Parathyroid adenoma (tissue), 2 donors: ENCODE measurements at regions not wholly inside any gene's neighbourhood (a gene's known extent, or its start where the extent isn't known, plus 50 kb on each side); places are given as distances from the start of the nearest gene placed in this dataset.

Experiments
- H2AFZ ChIP-seq: fragments of 300-600 bp; sonication (generic); one replicate; pipeline ENCODE4 v1.7.0; 2017; ENCODE audit warnings: antibody characterized with exemption, mild to moderate bottlenecking
- H3K27ac ChIP-seq: fragments of 300-600 bp; sonication (generic); one replicate; pipeline ENCODE4 v1.7.0; 2017
- H3K27me3 ChIP-seq: fragments of 300-600 bp; sonication (generic); one replicate; pipeline ENCODE4 v1.7.0; 2017; ENCODE audit warnings: low read length; ENCODE audit not compliant: control insufficient read depth, insufficient read depth
- H3K36me3 ChIP-seq: fragments of 300-600 bp; sonication (generic); one replicate; pipeline ENCODE4 v1.7.0; 2017; ENCODE audit warnings: low read length; ENCODE audit not compliant: control insufficient read depth, insufficient read depth
- H3K4me1 ChIP-seq: fragments of 300-600 bp; sonication (generic); one replicate; pipeline ENCODE4 v1.7.0; 2017; ENCODE audit warnings: control low read depth
- H3K4me2 ChIP-seq: fragments of 300-600 bp; sonication (generic); one replicate; pipeline ENCODE4 v1.7.0; 2017; ENCODE audit warnings: low read length
- H3K4me3 ChIP-seq: fragments of 300-600 bp; sonication (generic); one replicate; pipeline ENCODE4 v1.7.0; 2017; ENCODE audit warnings: low read depth, low read length
- H3K79me2 ChIP-seq: fragments of 300-600 bp; sonication (generic); one replicate; pipeline ENCODE4 v1.7.0; 2017; ENCODE audit warnings: control low read depth
- H3K9ac ChIP-seq: fragments of 300-600 bp; sonication (generic); one replicate; pipeline ENCODE4 v1.7.0; 2017; ENCODE audit warnings: mild to moderate bottlenecking
- H3K9me3 ChIP-seq: fragments of 300-600 bp; sonication (generic); one replicate; pipeline ENCODE4 v1.7.0; 2017; ENCODE audit warnings: low read length; ENCODE audit not compliant: control insufficient read depth
- TF ChIP-seq, protein P1 (sequence below): fragments of 300-600 bp; sonication (generic); IDR thresholded peaks from one replicate; pipeline ENCODE4 v1.7.0; 2017; ENCODE audit warnings: antibody characterized with exemption, mild to moderate bottlenecking
- donor health status: primary hyperparathyroidism.

DNA sequence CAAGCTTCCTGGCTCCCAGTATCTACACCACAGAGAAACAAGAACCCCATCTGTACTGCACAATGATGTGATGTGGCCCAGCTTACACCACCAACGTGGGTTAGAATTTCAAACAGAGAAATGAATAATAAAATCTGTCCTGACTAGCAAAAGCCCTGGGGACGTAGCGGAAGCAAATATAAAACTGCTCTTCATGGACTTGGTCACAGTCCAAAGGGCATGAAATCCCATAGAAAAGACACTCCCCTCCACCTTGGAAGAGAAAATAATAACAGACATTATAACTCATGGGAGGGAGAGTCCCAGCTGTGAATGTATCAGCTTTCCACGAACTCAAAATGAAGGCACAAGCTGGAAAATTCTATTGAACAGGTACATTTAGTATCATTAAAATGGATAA lies 205.3 kb upstream of the GALNT17 start:
- no peak overlapping the region for H3K4me3 ChIP-seq
- no peaks in the 10 kb centered on the region for H3K4me1 ChIP-seq
- H3K36me3 ChIP-seq, result no peaks in the 10 kb centered on the region
- TF ChIP-seq, protein P1, sequence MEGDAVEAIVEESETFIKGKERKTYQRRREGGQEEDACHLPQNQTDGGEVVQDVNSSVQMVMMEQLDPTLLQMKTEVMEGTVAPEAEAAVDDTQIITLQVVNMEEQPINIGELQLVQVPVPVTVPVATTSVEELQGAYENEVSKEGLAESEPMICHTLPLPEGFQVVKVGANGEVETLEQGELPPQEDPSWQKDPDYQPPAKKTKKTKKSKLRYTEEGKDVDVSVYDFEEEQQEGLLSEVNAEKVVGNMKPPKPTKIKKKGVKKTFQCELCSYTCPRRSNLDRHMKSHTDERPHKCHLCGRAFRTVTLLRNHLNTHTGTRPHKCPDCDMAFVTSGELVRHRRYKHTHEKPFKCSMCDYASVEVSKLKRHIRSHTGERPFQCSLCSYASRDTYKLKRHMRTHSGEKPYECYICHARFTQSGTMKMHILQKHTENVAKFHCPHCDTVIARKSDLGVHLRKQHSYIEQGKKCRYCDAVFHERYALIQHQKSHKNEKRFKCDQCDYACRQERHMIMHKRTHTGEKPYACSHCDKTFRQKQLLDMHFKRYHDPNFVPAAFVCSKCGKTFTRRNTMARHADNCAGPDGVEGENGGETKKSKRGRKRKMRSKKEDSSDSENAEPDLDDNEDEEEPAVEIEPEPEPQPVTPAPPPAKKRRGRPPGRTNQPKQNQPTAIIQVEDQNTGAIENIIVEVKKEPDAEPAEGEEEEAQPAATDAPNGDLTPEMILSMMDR, result no peak
- no peak overlapping the region for H3K9ac ChIP-seq
- no peak overlapping the region for H3K27ac ChIP-seq
- H3K27me3 ChIP-seq, result no peaks in the 10 kb centered on the region
- no peaks in the 10 kb centered on the region for H3K79me2 ChIP-seq
- H3K9me3 ChIP-seq, result no peaks in the 10 kb centered on the region
- H3K4me2 ChIP-seq, result no peak overlapping the region
- H2AFZ ChIP-seq, result no peak overlapping the region

DNA sequence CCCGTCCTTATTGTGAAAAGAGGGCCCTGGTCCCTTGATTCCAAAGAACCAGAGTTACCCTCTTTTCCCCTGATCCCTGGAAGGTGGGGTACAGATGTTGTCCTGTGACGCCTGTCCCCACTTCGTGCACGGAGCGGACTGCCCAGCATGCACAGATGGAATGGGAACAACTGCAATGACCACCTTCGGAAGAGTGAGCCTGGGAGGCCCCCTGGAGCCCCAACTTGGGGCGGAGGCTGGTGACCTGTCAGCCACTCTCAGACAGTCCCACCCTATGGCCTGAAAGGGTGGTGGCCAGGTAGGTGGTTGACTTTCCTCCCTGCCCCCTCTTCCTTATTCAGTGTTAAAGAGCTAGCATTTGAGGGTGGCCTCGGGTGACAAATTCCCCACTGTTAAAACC lies 196.6 kb upstream of the GALNT17 start:
- H3K4me2 ChIP-seq, result no peak overlapping the region

DNA sequence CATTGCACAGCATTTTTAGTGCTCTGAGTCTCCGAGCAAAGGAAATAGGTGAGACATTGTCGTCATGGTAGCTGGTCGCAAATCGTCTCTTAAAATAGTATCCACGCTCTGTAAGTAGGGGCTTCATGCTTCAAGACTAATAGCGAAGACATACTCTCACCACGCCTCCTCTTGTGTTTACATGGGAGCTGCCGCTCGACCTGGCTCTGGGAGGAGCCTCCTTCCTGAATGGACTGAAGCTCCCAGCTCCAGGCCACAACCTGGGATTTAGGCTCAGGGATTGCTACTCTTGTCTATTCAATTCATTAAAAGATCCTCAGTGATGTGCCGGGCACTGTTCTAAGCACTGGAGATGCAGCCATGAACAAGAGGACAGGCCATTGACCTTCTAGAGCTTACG lies 196.1 kb upstream of the GALNT17 start:
- Histone ChIP-seq H3K36me3 (no peaks in the 10 kb centered on the region), H2AFZ (no peak overlapping the region), H3K9ac (no peak overlapping the region), H3K4me1 (no peaks in the 10 kb centered on the region), H3K27ac (no peak overlapping the region), H3K4me3 (no peak overlapping the region), H3K4me2 (no peak overlapping the region), H3K9me3 (no peaks in the 10 kb centered on the region), H3K27me3 (peaks cover 2% of the 10 kb centered on the region), H3K79me2 (no peaks in the 10 kb centered on the region)
- TF ChIP-seq, protein P1, result no peak

More for the DNA sequence above, 196.6 kb upstream of the GALNT17 start:
- H3K4me3 ChIP-seq, result no peak overlapping the region
- H3K9me3 ChIP-seq, result no peaks in the 10 kb centered on the region
- TF ChIP-seq, protein P1, result no peak
- H3K4me1 ChIP-seq, result no peaks in the 10 kb centered on the region
- H3K79me2 ChIP-seq, result no peaks in the 10 kb centered on the region
- H3K36me3 ChIP-seq, result no peaks in the 10 kb centered on the region
- no peak overlapping the region for H3K27ac ChIP-seq
- H3K27me3 ChIP-seq, result peaks cover 2% of the 10 kb centered on the region
- H3K9ac ChIP-seq, result no peak overlapping the region
- no peak overlapping the region for H2AFZ ChIP-seq

DNA sequence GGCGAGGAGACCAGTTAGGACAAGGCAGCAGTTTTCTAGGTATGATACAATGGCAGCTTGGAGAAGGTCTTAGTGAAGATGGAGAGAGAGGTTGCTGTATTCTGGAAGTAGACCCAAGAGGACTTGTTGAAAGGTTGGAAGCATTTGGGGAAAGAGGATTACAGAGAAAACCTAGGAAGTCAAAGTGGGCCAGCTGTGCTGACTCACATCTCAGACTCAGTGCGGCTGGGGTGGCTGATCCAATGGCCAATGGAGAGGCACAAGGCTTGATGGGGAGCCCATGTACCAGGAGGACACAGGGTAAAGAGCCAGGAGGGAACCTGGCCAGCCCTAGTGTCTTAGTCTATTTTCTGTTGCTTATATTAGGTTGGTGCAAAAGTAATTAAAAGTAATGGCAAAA lies 194.5 kb upstream of the GALNT17 start:
- H3K79me2 ChIP-seq, result no peaks in the 10 kb centered on the region
- H3K4me3 ChIP-seq, result no peak overlapping the region
- H3K9ac ChIP-seq, result no peak overlapping the region
- H3K27me3 ChIP-seq, result peaks cover 2% of the 10 kb centered on the region
- H3K27ac ChIP-seq, result no peak overlapping the region
- no peaks in the 10 kb centered on the region for H3K9me3 ChIP-seq
- H3K36me3 ChIP-seq, result no peaks in the 10 kb centered on the region
- no peak overlapping the region for H3K4me2 ChIP-seq
- H2AFZ ChIP-seq, result no peak overlapping the region
- no peaks in the 10 kb centered on the region for H3K4me1 ChIP-seq
- TF ChIP-seq, protein P1, result no peak

DNA sequence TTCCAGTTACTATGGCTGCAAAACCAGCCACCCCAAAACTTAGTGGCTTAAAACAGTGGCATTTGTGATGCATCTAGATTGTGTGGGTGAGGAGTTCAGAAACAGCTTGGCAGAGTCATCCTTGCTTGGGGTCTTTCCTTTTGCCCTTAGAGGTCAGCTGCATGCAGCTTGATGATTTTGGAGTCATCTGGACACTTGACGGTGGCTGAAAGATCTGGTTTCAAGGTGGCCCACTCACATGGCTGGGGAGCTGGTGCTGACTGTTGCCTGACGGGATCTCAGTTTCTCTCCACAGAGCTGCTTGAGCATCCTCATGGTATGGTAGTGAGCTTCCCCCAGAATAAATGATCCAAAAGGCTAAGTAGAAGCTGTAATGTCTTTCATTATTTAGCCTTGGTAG lies 191.3 kb upstream of the GALNT17 start:
- Histone ChIP-seq H3K36me3 (no peaks in the 10 kb centered on the region), H3K9ac (no peak overlapping the region), H3K27me3 (peaks cover under 1% of the 10 kb centered on the region), H3K4me3 (no peak overlapping the region), H3K4me2 (no peak overlapping the region), H3K9me3 (no peaks in the 10 kb centered on the region), H2AFZ (no peak overlapping the region), H3K27ac (no peak overlapping the region), H3K4me1 (no peaks in the 10 kb centered on the region), H3K79me2 (no peaks in the 10 kb centered on the region)
- TF ChIP-seq, protein P1, result no peak
